Gastrocnemius medialis (tissue), 4 donors: ENCODE measurements at regions not wholly inside any gene's neighbourhood (a gene's known extent, or its start where the extent isn't known, plus 50 kb on each side); places are given as distances from the start of the nearest gene placed in this dataset.

Experiments used
- CTCF ChIP-seq, 5 experiments: fragments of 450-650 bp in 3 of 5; fragments of 200-600 bp in 2 of 5; sonication (generic) in 2 of 5; IDR thresholded peaks in 4 of 5; conservative IDR thresholded peaks in 1 of 5; 1 replicate in 4 of 5; 2 replicates in 1 of 5; pipeline ENCODE4 v1.5.1; 2016 to 2019; ENCODE audit warnings: antibody characterized with exemption in 5 of 5, mild to moderate bottlenecking in 3 of 5, moderate library complexity in 3 of 5
- POLR2A ChIP-seq, 2 donors: fragments of 450-650 bp; IDR thresholded peaks; one replicate each; pipeline ENCODE4 v1.6.1; 2017; ENCODE audit warnings: antibody characterized with exemption in 2 of 2, mild to moderate bottlenecking in 2 of 2, moderate library complexity in 2 of 2

- TF ChIP-seq CTCF (IDR thresholded peaks at IDR 0.05 in 4 of 5, conservative IDR thresholded peaks at IDR 0.05 in 1 of 5) = no peak
- TF ChIP-seq POLR2A (IDR thresholded peaks at IDR 0.05) = no peak
These were observed 73.1 kb upstream of the HES1 start for GRCh38 chr3:194062830-194063229.
